NT2/D1 (cell line): ENCODE measurements at regions not wholly inside any gene's neighbourhood (a gene's known extent, or its start where the extent isn't known, plus 50 kb on each side); places are given as distances from the start of the nearest gene placed in this dataset.

Source experiments
- SUZ12 ChIP-seq: IDR thresholded peaks from 2 replicates; pipeline ENCODE4 v1.6.1; 2011; ENCODE audit not compliant: insufficient read length, insufficient read depth; ENCODE audit errors: extremely low read depth
- YY1 ChIP-seq: IDR thresholded peaks from 2 replicates; pipeline ENCODE4 v1.6.1; 2011; ENCODE audit not compliant: insufficient read length, insufficient read depth

- no peak for TF ChIP-seq SUZ12
- TF ChIP-seq YY1 = no peak
These were observed 238.1 kb upstream of the ZWINT start for GRCh38 chr10:56599201-56599600.
